HEK293 (cell line): ENCODE measurements at regions not wholly inside any gene's neighbourhood (a gene's known extent, or its start where the extent isn't known, plus 50 kb on each side); places are given as distances from the start of the nearest gene placed in this dataset.

Experiments used
- CTCF ChIA-PET: fragments of 350-600 bp; formaldehyde crosslinking; extraction: SDS; loops from one replicate; lab custom pipeline; 2021; ENCODE audit warnings: antibody characterized with exemption; lab: Yijun Ruan, JAX
- POLR2A ChIA-PET: fragments of 300-600 bp; formaldehyde crosslinking; extraction: SDS; loops from one replicate; lab custom pipeline; 2020; ENCODE audit warnings: antibody characterized with exemption, inconsistent platforms; lab: Yijun Ruan, JAX
- H3K27ac ChIP-seq: fragments of 200-500 bp; sonication (Bioruptor generic); 2 replicates; pipeline ENCODE4 v1.5.1; 2014; ENCODE audit warnings: low read depth, low read length, control low read depth, inconsistent platforms; ENCODE audit errors: extremely low read depth
- H3K36me3 ChIP-seq, 2 experiments: fragments of 200-500 bp in 1 of 2; sonication (Bioruptor generic) in 1 of 2; 1 replicate in 1 of 2; 2 replicates in 1 of 2; pipeline ENCODE4 v1.5.1; 2014 to 2017; ENCODE audit warnings: inconsistent platforms in 2 of 2, low read length in 2 of 2; ENCODE audit not compliant: control insufficient read depth in 2 of 2, insufficient read depth in 1 of 2
- H3K4me1 ChIP-seq: fragments of 200-500 bp; sonication (Bioruptor generic); 2 replicates; pipeline ENCODE4 v1.5.1; 2014; ENCODE audit warnings: mild to moderate bottlenecking, low read length, inconsistent platforms; ENCODE audit not compliant: control insufficient read depth, insufficient read depth
- H3K4me3 ChIP-seq: 2 replicates; pipeline ENCODE4 v1.5.1; 2011; ENCODE audit warnings: low read depth, mild to moderate bottlenecking, control low read depth, low read length, moderate library complexity
- H3K9me3 ChIP-seq: fragments of 200-500 bp; sonication (Bioruptor generic); 2 replicates; pipeline ENCODE4 v1.5.1; 2014; ENCODE audit warnings: low read depth, low read length, inconsistent platforms; ENCODE audit not compliant: control insufficient read depth, insufficient read depth
- HOXA7 ChIP-seq: sonication (generic); formaldehyde crosslinking; IDR thresholded peaks from 2 replicates; pipeline ENCODE4 v1.8.1; 2022; ENCODE audit warnings: missing genetic modification reagents, borderline replicate concordance
- ZFP3 ChIP-seq: fragments of 450-650 bp; formaldehyde crosslinking; IDR thresholded peaks from 2 replicates; pipeline ENCODE4 v1.5.1; 2016; ENCODE audit warnings: low read depth, missing biosample characterization, missing genetic modification characterization
- ZNF112 ChIP-seq: fragments of 450-650 bp; formaldehyde crosslinking; IDR thresholded peaks from 2 replicates; pipeline ENCODE4 v1.5.0; 2017; ENCODE audit warnings: missing biosample characterization, missing genetic modification characterization
- ZNF174 ChIP-seq: fragments of 450-650 bp; formaldehyde crosslinking; IDR thresholded peaks from 2 replicates; pipeline ENCODE4 v1.5.0; 2017; ENCODE audit warnings: missing biosample characterization, mild to moderate bottlenecking, missing genetic modification characterization
- ZNF311 ChIP-seq: fragments of 450-650 bp; formaldehyde crosslinking; IDR thresholded peaks from 2 replicates; pipeline ENCODE4 v1.5.1; 2017; ENCODE audit warnings: missing biosample characterization, missing genetic modification characterization, borderline replicate concordance
- ZNF335 ChIP-seq: fragments of 450-650 bp; formaldehyde crosslinking; conservative IDR thresholded peaks from 2 replicates; pipeline ENCODE4 v1.5.1; 2016; ENCODE audit warnings: missing biosample characterization, missing genetic modification characterization
- ZNF48 ChIP-seq: fragments of 450-650 bp; formaldehyde crosslinking; IDR thresholded peaks from 2 replicates; pipeline ENCODE4 v1.5.1; 2016; ENCODE audit warnings: missing biosample characterization, missing genetic modification characterization
- ZNF488 ChIP-seq: fragments of 450-650 bp; formaldehyde crosslinking; IDR thresholded peaks from 2 replicates; pipeline ENCODE4 v1.5.1; 2016; ENCODE audit warnings: missing biosample characterization, missing genetic modification characterization
- ZNF544 ChIP-seq: fragments of 450-650 bp; formaldehyde crosslinking; IDR thresholded peaks from 2 replicates; pipeline ENCODE4 v1.5.0; 2017; ENCODE audit warnings: missing biosample characterization, missing genetic modification characterization
- ZNF549 ChIP-seq: fragments of 450-650 bp; IDR thresholded peaks from 2 replicates; pipeline ENCODE4 v1.5.1; 2018; ENCODE audit warnings: missing biosample characterization, missing genetic modification characterization, mild to moderate bottlenecking, inconsistent platforms, moderate library complexity
- ZNF561 ChIP-seq: fragments of 450-650 bp; IDR thresholded peaks from 2 replicates; pipeline ENCODE4 v1.5.1; 2018; ENCODE audit warnings: missing biosample characterization, missing genetic modification characterization, borderline replicate concordance
- ZNF658 ChIP-seq: fragments of 450-650 bp; formaldehyde crosslinking; IDR thresholded peaks from 2 replicates; pipeline ENCODE4; 2016; ENCODE audit warnings: missing biosample characterization, missing genetic modification characterization
- TF ChIP-seq, protein P1 (sequence below): fragments of 450-650 bp; formaldehyde crosslinking; IDR thresholded peaks from 2 replicates; pipeline ENCODE4 v1.5.1; 2016; ENCODE audit warnings: missing biosample characterization, missing genetic modification characterization
- TF ChIP-seq, protein P2 (sequence below): fragments of 450-650 bp; formaldehyde crosslinking; IDR thresholded peaks from 2 replicates; pipeline ENCODE4 v1.5.1; 2016; ENCODE audit warnings: missing biosample characterization, missing genetic modification characterization
- TF ChIP-seq, protein P3 (sequence below): fragments of 450-650 bp; formaldehyde crosslinking; IDR thresholded peaks from 2 replicates; pipeline ENCODE4 v1.5.1; 2016; ENCODE audit warnings: missing biosample characterization, missing genetic modification characterization, borderline replicate concordance
- TF ChIP-seq, protein P4 (sequence below): fragments of 450-650 bp; formaldehyde crosslinking; IDR thresholded peaks from 2 replicates; pipeline ENCODE4 v1.5.1; 2017; ENCODE audit warnings: missing biosample characterization, missing genetic modification characterization
- TF ChIP-seq, protein P5 (sequence below): fragments of 450-650 bp; formaldehyde crosslinking; conservative IDR thresholded peaks from 2 replicates; pipeline ENCODE4 v1.5.1; 2016; ENCODE audit warnings: low read depth, missing biosample characterization, missing genetic modification characterization

DNA sequence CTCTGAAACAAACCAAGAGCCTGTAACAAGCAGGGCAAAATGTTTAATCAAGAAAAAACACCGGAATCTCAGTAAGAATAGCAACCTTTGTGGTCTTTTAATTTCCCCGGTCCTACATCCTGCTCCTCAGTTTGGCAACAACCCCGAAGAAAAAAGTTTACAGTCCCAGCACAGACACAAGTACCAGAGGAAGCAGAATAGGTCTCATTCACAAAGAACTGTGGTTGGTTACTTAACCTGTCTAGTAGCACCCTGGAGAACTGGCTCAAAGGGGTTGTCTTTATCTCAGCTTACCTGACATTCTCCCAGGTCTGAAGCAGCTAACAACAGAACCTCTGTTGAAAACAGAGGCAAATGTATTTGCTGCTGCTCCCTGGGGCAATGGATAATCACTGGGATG, 399.3 kb downstream of the AJAP1 start:
- TF ChIP-seq HOXA7 (CRISPR knock-in tag) = no peak
- TF ChIP-seq ZNF544 = no peak
- no peak for TF ChIP-seq ZNF488 (tag by site-specific recombination)
- ChIA-PET POLR2A (no interaction called here), CTCF (interaction anchor here (0.7 kb wide), 1 partner anchor 960 kb away, joined by 3 read pairs; no protein-coding TSS in a partner anchor)
- Histone ChIP-seq H3K4me1 (no peaks in the 10 kb centered on the region), H3K9me3 (no peaks in the 10 kb centered on the region), H3K36me3 (no peaks in the 10 kb centered on the region), H3K4me3 (no peak overlapping the region), H3K27ac (no peak overlapping the region)

GRCh38 chr1:5029136-5029535, 374.7 kb downstream of the AJAP1 start:
- Histone ChIP-seq H3K4me3 (no peak overlapping the region), H3K9me3 (no peaks in the 10 kb centered on the region), H3K4me1 (no peaks in the 10 kb centered on the region), H3K27ac (no peak overlapping the region), H3K36me3 (no peaks in the 10 kb centered on the region)
- CTCF ChIA-PET = interaction anchor here (0.6 kb wide), 1 partner anchor 159 kb away, joined by 5 read pairs; no protein-coding TSS in a partner anchor
- POLR2A ChIA-PET = no interaction called here
- TF ChIP-seq ZFP3 (no peak), ZNF549 (tag by site-specific recombination) (no peak), ZNF174 (tag by site-specific recombination) (no peak), ZNF488 (tag by site-specific recombination) (no peak), ZNF311 (no peak), ZNF112 (tag by site-specific recombination) (no peak), ZNF658 (tag by site-specific recombination) (no peak), HOXA7 (CRISPR knock-in tag) (no peak), ZNF48 (tag by site-specific recombination) (no peak), ZNF561 (tag by site-specific recombination) (no peak), ZNF335 (tag by site-specific recombination) (no peak)
- TF ChIP-seq, protein P1, sequence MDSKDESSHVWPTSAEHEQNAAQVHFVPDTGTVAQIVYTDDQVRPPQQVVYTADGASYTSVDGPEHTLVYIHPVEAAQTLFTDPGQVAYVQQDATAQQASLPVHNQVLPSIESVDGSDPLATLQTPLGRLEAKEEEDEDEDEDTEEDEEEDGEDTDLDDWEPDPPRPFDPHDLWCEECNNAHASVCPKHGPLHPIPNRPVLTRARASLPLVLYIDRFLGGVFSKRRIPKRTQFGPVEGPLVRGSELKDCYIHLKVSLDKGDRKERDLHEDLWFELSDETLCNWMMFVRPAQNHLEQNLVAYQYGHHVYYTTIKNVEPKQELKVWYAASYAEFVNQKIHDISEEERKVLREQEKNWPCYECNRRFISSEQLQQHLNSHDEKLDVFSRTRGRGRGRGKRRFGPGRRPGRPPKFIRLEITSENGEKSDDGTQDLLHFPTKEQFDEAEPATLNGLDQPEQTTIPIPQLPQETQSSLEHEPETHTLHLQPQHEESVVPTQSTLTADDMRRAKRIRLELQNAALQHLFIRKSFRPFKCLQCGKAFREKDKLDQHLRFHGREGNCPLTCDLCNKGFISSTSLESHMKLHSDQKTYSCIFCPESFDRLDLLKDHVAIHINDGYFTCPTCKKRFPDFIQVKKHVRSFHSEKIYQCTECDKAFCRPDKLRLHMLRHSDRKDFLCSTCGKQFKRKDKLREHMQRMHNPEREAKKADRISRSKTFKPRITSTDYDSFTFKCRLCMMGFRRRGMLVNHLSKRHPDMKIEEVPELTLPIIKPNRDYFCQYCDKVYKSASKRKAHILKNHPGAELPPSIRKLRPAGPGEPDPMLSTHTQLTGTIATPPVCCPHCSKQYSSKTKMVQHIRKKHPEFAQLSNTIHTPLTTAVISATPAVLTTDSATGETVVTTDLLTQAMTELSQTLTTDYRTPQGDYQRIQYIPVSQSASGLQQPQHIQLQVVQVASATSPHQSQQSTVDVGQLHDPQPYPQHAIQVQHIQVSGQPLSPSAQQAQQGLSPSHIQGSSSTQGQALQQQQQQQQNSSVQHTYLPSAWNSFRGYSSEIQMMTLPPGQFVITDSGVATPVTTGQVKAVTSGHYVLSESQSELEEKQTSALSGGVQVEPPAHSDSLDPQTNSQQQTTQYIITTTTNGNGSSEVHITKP (tag by site-specific recombination) = no peak
- TF ChIP-seq, protein P2, sequence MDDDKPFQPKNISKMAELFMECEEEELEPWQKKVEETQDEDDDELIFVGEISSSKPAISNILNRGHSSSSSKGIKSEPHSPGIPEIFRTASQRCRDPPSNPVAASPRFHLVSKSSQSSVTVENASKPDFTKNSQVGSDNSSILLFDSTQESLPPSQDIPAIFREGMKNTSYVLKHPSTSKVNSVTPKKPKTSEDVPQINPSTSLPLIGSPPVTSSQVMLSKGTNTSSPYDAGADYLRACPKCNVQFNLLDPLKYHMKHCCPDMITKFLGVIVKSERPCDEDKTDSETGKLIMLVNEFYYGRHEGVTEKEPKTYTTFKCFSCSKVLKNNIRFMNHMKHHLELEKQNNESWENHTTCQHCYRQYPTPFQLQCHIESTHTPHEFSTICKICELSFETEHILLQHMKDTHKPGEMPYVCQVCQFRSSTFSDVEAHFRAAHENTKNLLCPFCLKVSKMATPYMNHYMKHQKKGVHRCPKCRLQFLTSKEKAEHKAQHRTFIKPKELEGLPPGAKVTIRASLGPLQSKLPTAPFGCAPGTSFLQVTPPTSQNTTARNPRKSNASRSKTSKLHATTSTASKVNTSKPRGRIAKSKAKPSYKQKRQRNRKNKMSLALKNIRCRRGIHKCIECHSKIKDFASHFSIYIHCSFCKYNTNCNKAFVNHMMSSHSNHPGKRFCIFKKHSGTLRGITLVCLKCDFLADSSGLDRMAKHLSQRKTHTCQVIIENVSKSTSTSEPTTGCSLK = no peak
- TF ChIP-seq, protein P3, sequence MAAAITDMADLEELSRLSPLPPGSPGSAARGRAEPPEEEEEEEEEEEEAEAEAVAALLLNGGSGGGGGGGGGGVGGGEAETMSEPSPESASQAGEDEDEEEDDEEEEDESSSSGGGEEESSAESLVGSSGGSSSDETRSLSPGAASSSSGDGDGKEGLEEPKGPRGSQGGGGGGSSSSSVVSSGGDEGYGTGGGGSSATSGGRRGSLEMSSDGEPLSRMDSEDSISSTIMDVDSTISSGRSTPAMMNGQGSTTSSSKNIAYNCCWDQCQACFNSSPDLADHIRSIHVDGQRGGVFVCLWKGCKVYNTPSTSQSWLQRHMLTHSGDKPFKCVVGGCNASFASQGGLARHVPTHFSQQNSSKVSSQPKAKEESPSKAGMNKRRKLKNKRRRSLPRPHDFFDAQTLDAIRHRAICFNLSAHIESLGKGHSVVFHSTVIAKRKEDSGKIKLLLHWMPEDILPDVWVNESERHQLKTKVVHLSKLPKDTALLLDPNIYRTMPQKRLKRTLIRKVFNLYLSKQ (tag by site-specific recombination) = no peak
- TF ChIP-seq, protein P4, sequence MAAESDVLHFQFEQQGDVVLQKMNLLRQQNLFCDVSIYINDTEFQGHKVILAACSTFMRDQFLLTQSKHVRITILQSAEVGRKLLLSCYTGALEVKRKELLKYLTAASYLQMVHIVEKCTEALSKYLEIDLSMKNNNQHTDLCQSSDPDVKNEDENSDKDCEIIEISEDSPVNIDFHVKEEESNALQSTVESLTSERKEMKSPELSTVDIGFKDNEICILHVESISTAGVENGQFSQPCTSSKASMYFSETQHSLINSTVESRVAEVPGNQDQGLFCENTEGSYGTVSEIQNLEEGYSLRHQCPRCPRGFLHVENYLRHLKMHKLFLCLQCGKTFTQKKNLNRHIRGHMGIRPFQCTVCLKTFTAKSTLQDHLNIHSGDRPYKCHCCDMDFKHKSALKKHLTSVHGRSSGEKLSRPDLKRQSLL (tag by site-specific recombination) = no peak
- TF ChIP-seq, protein P5, sequence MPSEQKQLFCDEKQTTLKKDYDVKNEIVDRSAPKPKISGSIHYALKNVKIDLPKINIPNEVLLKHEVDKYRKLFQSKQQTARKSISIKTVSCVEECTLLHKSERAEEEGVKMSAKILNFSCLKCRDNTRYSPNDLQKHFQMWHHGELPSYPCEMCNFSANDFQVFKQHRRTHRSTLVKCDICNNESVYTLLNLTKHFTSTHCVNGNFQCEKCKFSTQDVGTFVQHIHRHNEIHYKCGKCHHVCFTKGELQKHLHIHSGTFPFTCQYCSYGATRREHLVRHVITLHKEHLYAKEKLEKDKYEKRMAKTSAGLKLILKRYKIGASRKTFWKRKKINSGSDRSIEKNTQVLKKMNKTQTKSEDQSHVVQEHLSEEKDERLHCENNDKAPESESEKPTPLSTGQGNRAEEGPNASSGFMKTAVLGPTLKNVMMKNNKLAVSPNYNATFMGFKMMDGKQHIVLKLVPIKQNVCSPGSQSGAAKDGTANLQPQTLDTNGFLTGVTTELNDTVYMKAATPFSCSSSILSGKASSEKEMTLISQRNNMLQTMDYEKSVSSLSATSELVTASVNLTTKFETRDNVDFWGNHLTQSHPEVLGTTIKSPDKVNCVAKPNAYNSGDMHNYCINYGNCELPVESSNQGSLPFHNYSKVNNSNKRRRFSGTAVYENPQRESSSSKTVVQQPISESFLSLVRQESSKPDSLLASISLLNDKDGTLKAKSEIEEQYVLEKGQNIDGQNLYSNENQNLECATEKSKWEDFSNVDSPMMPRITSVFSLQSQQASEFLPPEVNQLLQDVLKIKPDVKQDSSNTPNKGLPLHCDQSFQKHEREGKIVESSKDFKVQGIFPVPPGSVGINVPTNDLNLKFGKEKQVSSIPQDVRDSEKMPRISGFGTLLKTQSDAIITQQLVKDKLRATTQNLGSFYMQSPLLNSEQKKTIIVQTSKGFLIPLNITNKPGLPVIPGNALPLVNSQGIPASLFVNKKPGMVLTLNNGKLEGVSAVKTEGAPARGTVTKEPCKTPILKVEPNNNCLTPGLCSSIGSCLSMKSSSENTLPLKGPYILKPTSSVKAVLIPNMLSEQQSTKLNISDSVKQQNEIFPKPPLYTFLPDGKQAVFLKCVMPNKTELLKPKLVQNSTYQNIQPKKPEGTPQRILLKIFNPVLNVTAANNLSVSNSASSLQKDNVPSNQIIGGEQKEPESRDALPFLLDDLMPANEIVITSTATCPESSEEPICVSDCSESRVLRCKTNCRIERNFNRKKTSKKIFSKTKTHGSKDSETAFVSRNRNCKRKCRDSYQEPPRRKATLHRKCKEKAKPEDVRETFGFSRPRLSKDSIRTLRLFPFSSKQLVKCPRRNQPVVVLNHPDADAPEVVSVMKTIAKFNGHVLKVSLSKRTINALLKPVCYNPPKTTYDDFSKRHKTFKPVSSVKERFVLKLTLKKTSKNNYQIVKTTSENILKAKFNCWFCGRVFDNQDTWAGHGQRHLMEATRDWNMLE (tag by site-specific recombination) = no peak
